ENCODE measurements at regions not wholly inside any gene's neighbourhood (a gene's known extent, or its start where the extent isn't known, plus 50 kb on each side); places are given as distances from the start of the nearest gene placed in this dataset.

DNA sequence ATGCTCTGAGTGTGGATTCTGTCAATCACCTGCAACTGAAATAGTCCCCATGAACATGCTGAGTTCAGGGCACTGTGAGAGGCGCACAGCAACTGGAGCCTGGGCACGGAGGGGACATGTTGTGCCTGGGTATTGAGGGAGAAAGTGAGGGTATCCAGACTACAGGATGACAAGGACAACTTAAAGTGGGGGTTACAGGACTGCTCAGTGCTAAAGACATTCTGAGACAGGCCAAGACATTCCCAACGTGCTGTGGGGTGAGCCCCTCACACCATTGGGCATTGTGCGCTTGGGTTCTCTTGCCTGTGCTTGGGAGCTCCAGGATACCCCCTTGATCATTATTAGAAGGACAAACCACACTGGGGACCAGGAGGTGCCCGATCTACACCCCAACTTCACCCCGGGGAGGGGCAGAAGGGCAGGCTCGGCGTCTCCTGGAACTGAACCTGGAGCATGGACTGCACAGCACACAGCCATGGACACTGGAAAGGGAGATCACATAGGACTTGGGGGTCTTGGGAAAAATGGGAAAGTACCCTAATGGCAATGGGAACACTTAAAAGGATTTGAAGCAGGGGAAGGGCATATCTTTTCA, 72.5 kb upstream of the HDAC4 start:
- no peak for TF ChIP-seq EZH2 (IDR thresholded peaks at IDR 0.05; ENCODE audit: borderline replicate concordance, low read length)
- TF ChIP-seq, protein P1, sequence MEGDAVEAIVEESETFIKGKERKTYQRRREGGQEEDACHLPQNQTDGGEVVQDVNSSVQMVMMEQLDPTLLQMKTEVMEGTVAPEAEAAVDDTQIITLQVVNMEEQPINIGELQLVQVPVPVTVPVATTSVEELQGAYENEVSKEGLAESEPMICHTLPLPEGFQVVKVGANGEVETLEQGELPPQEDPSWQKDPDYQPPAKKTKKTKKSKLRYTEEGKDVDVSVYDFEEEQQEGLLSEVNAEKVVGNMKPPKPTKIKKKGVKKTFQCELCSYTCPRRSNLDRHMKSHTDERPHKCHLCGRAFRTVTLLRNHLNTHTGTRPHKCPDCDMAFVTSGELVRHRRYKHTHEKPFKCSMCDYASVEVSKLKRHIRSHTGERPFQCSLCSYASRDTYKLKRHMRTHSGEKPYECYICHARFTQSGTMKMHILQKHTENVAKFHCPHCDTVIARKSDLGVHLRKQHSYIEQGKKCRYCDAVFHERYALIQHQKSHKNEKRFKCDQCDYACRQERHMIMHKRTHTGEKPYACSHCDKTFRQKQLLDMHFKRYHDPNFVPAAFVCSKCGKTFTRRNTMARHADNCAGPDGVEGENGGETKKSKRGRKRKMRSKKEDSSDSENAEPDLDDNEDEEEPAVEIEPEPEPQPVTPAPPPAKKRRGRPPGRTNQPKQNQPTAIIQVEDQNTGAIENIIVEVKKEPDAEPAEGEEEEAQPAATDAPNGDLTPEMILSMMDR (IDR thresholded peaks at IDR 0.05; ENCODE audit: low read length): no peak
- Histone ChIP-seq H3K27ac (ENCODE audit: low read depth, low read length, poor library complexity, severe bottlenecking) (no peak overlapping the region), H3F3A (ENCODE audit: insufficient read depth, low read length) (no peaks in the 10 kb centered on the region), H3K27me3 (ENCODE audit: insufficient read depth, low read length) (no peaks in the 10 kb centered on the region), H3K36me3 (ENCODE audit: insufficient read depth, low read length) (no peaks in the 10 kb centered on the region), H3K9ac (ENCODE audit: low read length) (no peak overlapping the region), H3K9me3 (ENCODE audit: low read length) (no peaks in the 10 kb centered on the region), H3K4me3 (ENCODE audit: low read depth, low read length, poor library complexity, severe bottlenecking) (no peak overlapping the region), H3K79me2 (ENCODE audit: insufficient read depth, low read length) (no peaks in the 10 kb centered on the region), H4K20me1 (ENCODE audit: insufficient read depth, low read length) (no peaks in the 10 kb centered on the region), H2AFZ (ENCODE audit: low read length) (no peak overlapping the region), H3K9me2 (ENCODE audit: low read depth, low read length) (no peaks in the 10 kb centered on the region), H3K4me2 (ENCODE audit: low read length) (no peak overlapping the region), H3K4me1 (ENCODE audit: insufficient read depth, low read length, severe bottlenecking) (no peaks in the 10 kb centered on the region)

DNA sequence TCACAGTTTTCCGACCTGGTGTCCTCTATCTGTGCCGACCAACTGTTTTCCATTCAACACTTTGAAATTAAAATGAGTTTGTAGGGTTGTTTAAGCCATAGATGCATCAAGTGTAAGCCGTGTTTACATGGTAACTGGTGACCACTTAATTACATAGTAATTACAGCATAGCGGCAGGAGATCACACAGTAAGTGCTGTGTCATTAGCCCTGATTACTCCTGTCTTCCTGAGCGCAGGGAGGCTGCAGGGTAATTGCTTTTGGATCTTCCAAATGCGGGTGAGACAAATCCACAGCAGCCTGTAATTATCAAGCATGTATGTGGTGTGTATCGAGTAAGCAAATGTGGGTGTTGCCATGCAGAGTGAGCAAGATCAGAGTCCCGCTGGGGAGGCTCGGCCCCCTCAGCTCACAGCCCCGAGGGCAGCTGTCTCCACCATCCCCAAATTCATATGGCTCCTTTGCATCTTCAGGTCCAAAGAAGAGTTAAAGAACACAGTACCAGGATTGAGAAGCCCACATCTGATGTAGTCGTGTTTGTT, 71.5 kb upstream of the HDAC4 start:
- Histone ChIP-seq H3K4me3 (ENCODE audit: low read depth, low read length, poor library complexity, severe bottlenecking) (no peak overlapping the region), H3K79me2 (ENCODE audit: insufficient read depth, low read length) (no peaks in the 10 kb centered on the region), H4K20me1 (ENCODE audit: insufficient read depth, low read length) (no peaks in the 10 kb centered on the region), H3K4me1 (ENCODE audit: insufficient read depth, low read length, severe bottlenecking) (no peaks in the 10 kb centered on the region), H3K27me3 (ENCODE audit: insufficient read depth, low read length) (no peaks in the 10 kb centered on the region), H3K9me2 (ENCODE audit: low read depth, low read length) (no peaks in the 10 kb centered on the region), H3K36me3 (ENCODE audit: insufficient read depth, low read length) (no peaks in the 10 kb centered on the region), H3F3A (ENCODE audit: insufficient read depth, low read length) (no peaks in the 10 kb centered on the region), H3K4me2 (ENCODE audit: low read length) (no peak overlapping the region), H3K9ac (ENCODE audit: low read length) (no peak overlapping the region), H2AFZ (ENCODE audit: low read length) (no peak overlapping the region), H3K27ac (ENCODE audit: low read depth, low read length, poor library complexity, severe bottlenecking) (no peak overlapping the region), H3K9me3 (ENCODE audit: low read length) (no peaks in the 10 kb centered on the region)
- TF ChIP-seq EZH2 (IDR thresholded peaks at IDR 0.05; ENCODE audit: borderline replicate concordance, low read length): no peak
- TF ChIP-seq, protein P1 (IDR thresholded peaks at IDR 0.05; ENCODE audit: low read length): no peak

DNA sequence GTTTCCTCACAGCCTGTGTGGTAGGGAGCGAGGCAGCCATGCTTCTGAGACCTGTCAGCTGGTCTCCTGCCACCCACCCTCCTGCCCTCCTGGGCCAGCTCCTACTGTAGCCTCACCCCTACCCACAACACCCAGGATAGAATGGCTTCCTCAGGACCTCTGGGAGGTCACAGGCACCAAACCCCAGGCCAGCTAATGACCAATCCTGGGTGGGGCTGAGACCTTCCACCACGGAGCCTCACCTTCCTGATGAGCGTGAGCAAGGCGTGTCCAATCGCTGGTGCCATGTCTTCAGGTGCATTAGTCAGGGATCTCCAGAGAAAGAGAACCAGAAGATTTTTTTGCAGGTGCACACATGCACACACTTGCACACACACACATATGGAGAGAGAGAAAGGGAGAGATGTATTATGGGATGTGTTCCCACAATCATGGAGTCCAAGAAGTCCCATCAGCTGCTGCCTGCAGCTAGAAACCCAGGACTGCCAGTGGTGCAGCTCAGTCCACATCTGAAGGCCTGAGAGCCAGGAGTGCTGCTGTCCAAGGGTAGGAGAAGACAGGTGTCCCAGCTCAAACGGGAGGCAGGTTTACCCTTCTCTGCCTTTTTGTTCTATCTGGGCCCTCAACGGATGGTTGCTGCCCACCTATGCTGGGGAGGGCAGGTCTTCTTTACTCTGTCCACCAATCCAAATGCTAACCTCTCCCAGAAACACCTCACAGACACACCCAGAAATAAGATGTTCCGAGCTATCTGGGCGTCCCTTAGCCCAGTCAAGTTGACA, 70.4 kb upstream of the HDAC4 start:
- no peaks in the 10 kb centered on the region for H3K9me2 ChIP-seq (ENCODE audit: low read depth, low read length)
- no peaks in the 10 kb centered on the region for H3K27me3 ChIP-seq (ENCODE audit: insufficient read depth, low read length)
- no peak overlapping the region for H3K4me2 ChIP-seq (ENCODE audit: low read length)
- TF ChIP-seq, protein P1 (IDR thresholded peaks at IDR 0.05; ENCODE audit: low read length): no peak
- no peak for TF ChIP-seq EZH2 (IDR thresholded peaks at IDR 0.05; ENCODE audit: borderline replicate concordance, low read length)
- no peak overlapping the region for H2AFZ ChIP-seq (ENCODE audit: low read length)
- H4K20me1 ChIP-seq (ENCODE audit: insufficient read depth, low read length): no peaks in the 10 kb centered on the region
- no peaks in the 10 kb centered on the region for H3F3A ChIP-seq (ENCODE audit: insufficient read depth, low read length)
- H3K4me3 ChIP-seq (ENCODE audit: low read depth, low read length, poor library complexity, severe bottlenecking): no peak overlapping the region
- H3K79me2 ChIP-seq (ENCODE audit: insufficient read depth, low read length): no peaks in the 10 kb centered on the region
- H3K9me3 ChIP-seq (ENCODE audit: low read length): no peaks in the 10 kb centered on the region
- H3K9ac ChIP-seq (ENCODE audit: low read length): no peak overlapping the region
- no peaks in the 10 kb centered on the region for H3K4me1 ChIP-seq (ENCODE audit: insufficient read depth, low read length, severe bottlenecking)
- no peak overlapping the region for H3K27ac ChIP-seq (ENCODE audit: low read depth, low read length, poor library complexity, severe bottlenecking)
- H3K36me3 ChIP-seq (ENCODE audit: insufficient read depth, low read length): no peaks in the 10 kb centered on the region

Data from OCI-LY1 (cell line).